Adrenal gland (tissue), 9 donors: ENCODE measurements at regions not wholly inside any gene's neighbourhood (a gene's known extent, or its start where the extent isn't known, plus 50 kb on each side); places are given as distances from the start of the nearest gene placed in this dataset.
"Not testable (repeated sequence)": the region's sequence is repeated elsewhere in the genome, so short reads cannot be mapped to it uniquely, and the experiment has no call there.

Experiments used
- DNase-seq, 7 donors: peaks; one replicate each; pipeline ENCODE4 v3.0.0-alpha.2; 2019 to 2020
- H3K27ac ChIP-seq, 5 donors: fragments of 200-600 bp; sonication (generic) in 4 of 5; 1 replicate in 3 of 5; 2 replicates in 2 of 5; pipeline versions ENCODE4 v1.5.1 to v1.8.0; 2016 to 2020; ENCODE audit warnings: mild to moderate bottlenecking in 1 of 5
- H3K27me3 ChIP-seq: fragments of 200-600 bp; 2 replicates; pipeline ENCODE4 v1.8.0; 2021
- H3K36me3 ChIP-seq, 2 donors: fragments of 200-600 bp; replicated peaks in 1 of 2; 1 replicate in 1 of 2; 2 replicates in 1 of 2; pipeline versions ENCODE4 v1.5.1 to v1.8.0; 2018 to 2022
- H3K4me1 ChIP-seq, 2 donors: fragments of 200-600 bp; replicated peaks in 1 of 2; 1 replicate in 1 of 2; 2 replicates in 1 of 2; pipeline versions ENCODE4 v1.5.1 to v1.8.0; 2018 to 2021
- H3K4me3 ChIP-seq, 4 donors: fragments of 200-600 bp; sonication (generic) in 3 of 4; one replicate each; pipeline ENCODE4 v1.5.1; 2016 to 2018
- H3K9me3 ChIP-seq, 3 donors: fragments of 200-600 bp; sonication (generic) in 1 of 3; replicated peaks in 1 of 3; 1 replicate in 2 of 3; 2 replicates in 1 of 3; pipeline versions ENCODE4 v1.5.1 to v1.8.0; 2016 to 2021
- CTCF ChIP-seq, 6 experiments: fragments of 450-650 bp in 4 of 6; fragments of 200-600 bp in 2 of 6; sonication (generic) in 1 of 6; IDR thresholded peaks; 1 replicate in 5 of 6; 2 replicates in 1 of 6; pipeline versions ENCODE4 v1.5.1 to v1.8.0; 2016 to 2021; ENCODE audit warnings: antibody characterized with exemption in 6 of 6, mild to moderate bottlenecking in 2 of 6, moderate library complexity in 1 of 6
- POLR2A ChIP-seq, 2 donors: fragments of 450-650 bp; IDR thresholded peaks; one replicate each; pipeline ENCODE4 v1.6.1; 2017; ENCODE audit warnings: antibody characterized with exemption in 2 of 2, mild to moderate bottlenecking in 2 of 2, moderate library complexity in 1 of 2
- WGBS, 4 donors: extraction: QIAGEN DNeasy Blood & Tissue Kit in 2 of 4; methylation state at CpG; one replicate each; pipeline versions ENCODE4 v1.1.5 to v1.1.7; 2013 to 2017; 5-methylcytosine and 5-hydroxymethylcytosine counted together
- intact Hi-C, 2 donors: fragments of 100-400 bp; cut with DNase I; formaldehyde crosslinking; loops; one replicate each; pipeline versions ENCODE4 v1.14.1 to v1.15.0; 2022 to 2023
- donor health status: healthy with polysubstance abuse.
- donor health status: Bipolar disorder and iron deficiency.
- donor health status: DM: yes; HTN: yes; CAD: no.
- donor health status: DM: no; HTN: no; CAD: no.
- donor health status: DM: no; HTN: no; CAD: no.

GRCh38 chr5:4613440-4613839, 526.7 kb upstream of the ADAMTS16 start:
- TF ChIP-seq CTCF (IDR thresholded peaks at IDR 0.05) (no peak), POLR2A (IDR thresholded peaks at IDR 0.05) (no peak)
- WGBS, 4 donors = 73 to 84% (median 77%) methylated on average over 6 of the region's 6 CpGs
- DNase-seq = no peak

GRCh38 chr5:4614088-4614487, 526.0 kb upstream of the ADAMTS16 start:
- Histone ChIP-seq H3K4me1 (no peaks in the 10 kb centered on the region), H3K4me3 (no peak overlapping the region), H3K9me3 (no peaks in the 10 kb centered on the region), H3K27ac (no peak overlapping the region), H3K36me3 (no peaks in the 10 kb centered on the region), H3K27me3 (no peaks in the 10 kb centered on the region)
- DNase-seq = no peak
- 44 to 72% (median 54%) methylated on average over 6 of the region's 6 CpGs for WGBS, 4 donors
- TF ChIP-seq CTCF (IDR thresholded peaks at IDR 0.05) = no peak
- no peak for TF ChIP-seq POLR2A (IDR thresholded peaks at IDR 0.05)
- intact Hi-C loops = no loop called here

More at GRCh38 chr5:4613440-4613839, 526.7 kb upstream of the ADAMTS16 start:
- H3K4me3 ChIP-seq = no peak overlapping the region
- H3K36me3 ChIP-seq = no peaks in the 10 kb centered on the region
- no peak overlapping the region for H3K27ac ChIP-seq
- H3K9me3 ChIP-seq = no peaks in the 10 kb centered on the region
- intact Hi-C loops = no loop called here
- H3K4me1 ChIP-seq = no peaks in the 10 kb centered on the region
- no peaks in the 10 kb centered on the region for H3K27me3 ChIP-seq

GRCh38 chr5:4615369-4615768, 524.8 kb upstream of the ADAMTS16 start:
- WGBS, 4 donors = 90 to 97% (median 91%) methylated on average over 19 to 26 of the region's 26 CpGs
- H3K36me3 ChIP-seq, H3K4me3 ChIP-seq, H3K27me3 ChIP-seq, H3K9me3 ChIP-seq, H3K4me1 ChIP-seq, DNase-seq, intact Hi-C loops, H3K27ac ChIP-seq: not testable (repeated sequence)

GRCh38 chr5:4625206-4625896, 514.8 kb upstream of the ADAMTS16 start:
- H3K36me3 ChIP-seq = no peaks in the 10 kb centered on the region
- intact Hi-C loops = no loop called here
- no peak overlapping the region for H3K27ac ChIP-seq
- no peak for TF ChIP-seq POLR2A (IDR thresholded peaks at IDR 0.05)
- TF ChIP-seq CTCF (IDR thresholded peaks at IDR 0.05) = no peak
- WGBS, 4 donors = 59 to 76% (median 72%) methylated on average over 5 of the region's 5 CpGs
- no peak for DNase-seq
- no peaks in the 10 kb centered on the region for H3K27me3 ChIP-seq
- peaks cover 0 to 8% (median 0%) of the 10 kb centered on the region in 3 donors for H3K9me3 ChIP-seq
- no peaks in the 10 kb centered on the region for H3K4me1 ChIP-seq
- H3K4me3 ChIP-seq = no peak overlapping the region

GRCh38 chr5:4627131-4627530, 513.0 kb upstream of the ADAMTS16 start:
- 52 to 68% (median 58%) methylated on average over 3 of the region's 3 CpGs for WGBS, 4 donors
- Histone ChIP-seq H3K36me3 (no peaks in the 10 kb centered on the region), H3K27me3 (no peaks in the 10 kb centered on the region), H3K4me3 (no peak overlapping the region), H3K4me1 (no peaks in the 10 kb centered on the region), H3K27ac (no peak overlapping the region), H3K9me3 (peaks cover 0 to 8% (median 0%) of the 10 kb centered on the region in 3 donors)
- TF ChIP-seq POLR2A (IDR thresholded peaks at IDR 0.05) = no peak
- no peak for TF ChIP-seq CTCF (IDR thresholded peaks at IDR 0.05)
- intact Hi-C loops = no loop called here
- no peak for DNase-seq
